ENCODE measurements at regions not wholly inside any gene's neighbourhood (a gene's known extent, or its start where the extent isn't known, plus 50 kb on each side); places are given as distances from the start of the nearest gene placed in this dataset.
"Not testable (repeated sequence)": the region's sequence is repeated elsewhere in the genome, so short reads cannot be mapped to it uniquely, and the experiment has no call there.

- H3K4me3 ChIP-seq, result no peak overlapping the region
- no peaks in the 10 kb centered on the region for H3K4me1 ChIP-seq
- no peak for TF ChIP-seq Cebpa-rat (IDR thresholded peaks at IDR 0.05)
- H3K27ac ChIP-seq, result no peak overlapping the region
- no peak overlapping the region for H3K4me2 ChIP-seq
- H3K9ac ChIP-seq, result no peak overlapping the region
- peaks cover 12 to 32% (median 19%) of the 10 kb centered on the region in 11 experiments for H3K9me3 ChIP-seq (replicated peaks in 1 of 11)
- H3K36me3 ChIP-seq, result no peaks in the 10 kb centered on the region
- H3K27me3 ChIP-seq, result no peaks in the 10 kb centered on the region
- H4K20me1 ChIP-seq, result no peaks in the 10 kb centered on the region
Measured at GRCh38 chr9:108430655-108431054, 425.1 kb downstream of the ACTL7B start.

GRCh38 chr9:108427751-108428150, 428.0 kb downstream of the ACTL7B start:
- no peak overlapping the region for H3K9ac ChIP-seq
- H3K36me3 ChIP-seq, result no peaks in the 10 kb centered on the region
- H3K4me3 ChIP-seq, result no peak overlapping the region
- H3K9me3 ChIP-seq (replicated peaks in 1 of 11), result peaks cover 12 to 32% (median 19%) of the 10 kb centered on the region in 11 experiments
- H3K27ac ChIP-seq, result no peak overlapping the region
- TF ChIP-seq Cebpa-rat (IDR thresholded peaks at IDR 0.05), result no peak
- no peak overlapping the region for H3K4me2 ChIP-seq
- no peaks in the 10 kb centered on the region for H4K20me1 ChIP-seq
- H3K4me1 ChIP-seq, result no peaks in the 10 kb centered on the region
- no peaks in the 10 kb centered on the region for H3K27me3 ChIP-seq

- H3K27me3 ChIP-seq, result not testable (repeated sequence)
Measured at GRCh38 chr9:108426421-108426940, 429.3 kb downstream of the ACTL7B start.

GRCh38 chr9:108423433-108423832, 432.4 kb downstream of the ACTL7B start:
- no peak for TF ChIP-seq Cebpa-rat (IDR thresholded peaks at IDR 0.05)
- H3K36me3 ChIP-seq, result no peaks in the 10 kb centered on the region

More at GRCh38 chr9:108426421-108426940, 429.3 kb downstream of the ACTL7B start:
- not testable (repeated sequence) for H4K20me1 ChIP-seq, H3K4me3 ChIP-seq, H3K4me1 ChIP-seq, H3K4me2 ChIP-seq, H3K27ac ChIP-seq, H3K36me3 ChIP-seq, H3K9ac ChIP-seq
- peaks cover 12 to 27% (median 15%) of the 10 kb centered on the region in 11 experiments for H3K9me3 ChIP-seq (replicated peaks in 1 of 11)

GRCh38 chr9:108419379-108419778, 436.4 kb downstream of the ACTL7B start:
- Histone ChIP-seq H3K27ac (no peak overlapping the region), H3K4me3 (no peak overlapping the region), H3K27me3 (no peaks in the 10 kb centered on the region), H4K20me1 (no peaks in the 10 kb centered on the region), H3K36me3 (no peaks in the 10 kb centered on the region), H3K4me1 (peaks cover 0 to 3% (median 0%) of the 10 kb centered on the region in 10 experiments; a peak in 1 of 20 replicates), H3K4me2 (no peak overlapping the region), H3K9ac (no peak overlapping the region), H3K9me3 (replicated peaks in 1 of 11) (peaks cover 0 to 11% (median 0%) of the 10 kb centered on the region in 11 experiments; a peak in 1 of 22 replicates)
- TF ChIP-seq Cebpa-rat (IDR thresholded peaks at IDR 0.05), result no peak

More at GRCh38 chr9:108423433-108423832, 432.4 kb downstream of the ACTL7B start:
- Histone ChIP-seq H3K9me3 (replicated peaks in 1 of 11) (peaks cover 0 to 11% (median 0%) of the 10 kb centered on the region in 11 experiments; a peak in 1 of 22 replicates), H3K4me3 (no peak overlapping the region), H3K27me3 (no peaks in the 10 kb centered on the region), H3K4me2 (no peak overlapping the region), H3K9ac (no peak overlapping the region), H3K4me1 (no peaks in the 10 kb centered on the region), H4K20me1 (no peaks in the 10 kb centered on the region), H3K27ac (no peak overlapping the region)

GRCh38 chr9:108417726-108418125, 438.1 kb downstream of the ACTL7B start:
- no peak for TF ChIP-seq Cebpa-rat (IDR thresholded peaks at IDR 0.05)
- Histone ChIP-seq H3K27me3 (no peaks in the 10 kb centered on the region), H3K36me3 (no peaks in the 10 kb centered on the region), H3K27ac (no peak overlapping the region), H3K4me1 (peaks cover 0 to 3% (median 0%) of the 10 kb centered on the region in 10 experiments; a peak in 1 of 20 replicates), H3K4me3 (no peak overlapping the region), H3K4me2 (no peak overlapping the region), H3K9ac (no peak overlapping the region), H4K20me1 (no peaks in the 10 kb centered on the region), H3K9me3 (replicated peaks in 1 of 11) (peaks cover 0 to 11% (median 0%) of the 10 kb centered on the region in 11 experiments; a peak in 1 of 22 replicates)

GRCh38 chr9:108417312-108417711, 438.5 kb downstream of the ACTL7B start:
- peaks cover 0 to 11% (median 0%) of the 10 kb centered on the region in 11 experiments; a peak in 1 of 22 replicates for H3K9me3 ChIP-seq (replicated peaks in 1 of 11)
- H3K27ac ChIP-seq, result no peak overlapping the region
- no peaks in the 10 kb centered on the region for H3K27me3 ChIP-seq
- TF ChIP-seq Cebpa-rat (IDR thresholded peaks at IDR 0.05), result no peak
- no peak overlapping the region for H3K4me3 ChIP-seq
- H3K36me3 ChIP-seq, result no peaks in the 10 kb centered on the region
- H3K9ac ChIP-seq, result no peak overlapping the region
- H3K4me1 ChIP-seq, result peaks cover 0 to 3% (median 0%) of the 10 kb centered on the region in 10 experiments; a peak in 1 of 20 replicates
- H3K4me2 ChIP-seq, result no peak overlapping the region
- no peaks in the 10 kb centered on the region for H4K20me1 ChIP-seq

- no peak for TF ChIP-seq Cebpa-rat (IDR thresholded peaks at IDR 0.05)
- H3K27me3 ChIP-seq, result no peaks in the 10 kb centered on the region
Measured at GRCh38 chr9:108416324-108416723, 439.5 kb downstream of the ACTL7B start.

GRCh38 chr9:108413809-108414208, 442.0 kb downstream of the ACTL7B start:
- Histone ChIP-seq H3K9ac (no peak overlapping the region), H3K4me3 (no peak overlapping the region), H4K20me1 (no peaks in the 10 kb centered on the region), H3K4me1 (peaks cover 0 to 3% (median 0%) of the 10 kb centered on the region in 10 experiments; a peak in 1 of 20 replicates), H3K4me2 (no peak overlapping the region), H3K9me3 (replicated peaks in 1 of 11) (no peaks in the 10 kb centered on the region), H3K36me3 (no peaks in the 10 kb centered on the region), H3K27me3 (no peaks in the 10 kb centered on the region), H3K27ac (no peak overlapping the region)
- TF ChIP-seq Cebpa-rat (IDR thresholded peaks at IDR 0.05), result no peak

More at GRCh38 chr9:108416324-108416723, 439.5 kb downstream of the ACTL7B start:
- H3K9ac ChIP-seq, result no peak overlapping the region
- H3K36me3 ChIP-seq, result no peaks in the 10 kb centered on the region
- peaks cover 0 to 3% (median 0%) of the 10 kb centered on the region in 10 experiments; a peak in 1 of 20 replicates for H3K4me1 ChIP-seq
- peaks cover 0 to 11% (median 0%) of the 10 kb centered on the region in 11 experiments; a peak in 1 of 22 replicates for H3K9me3 ChIP-seq (replicated peaks in 1 of 11)
- no peak overlapping the region for H3K4me2 ChIP-seq
- H3K27ac ChIP-seq, result no peak overlapping the region
- H3K4me3 ChIP-seq, result no peak overlapping the region
- H4K20me1 ChIP-seq, result no peaks in the 10 kb centered on the region

GRCh38 chr9:108412755-108413154, 443.0 kb downstream of the ACTL7B start:
- no peak for TF ChIP-seq Cebpa-rat (IDR thresholded peaks at IDR 0.05)
- Histone ChIP-seq H3K9ac (no peak overlapping the region), H3K36me3 (no peaks in the 10 kb centered on the region), H3K9me3 (replicated peaks in 1 of 11) (no peaks in the 10 kb centered on the region), H3K4me2 (no peak overlapping the region), H3K27ac (no peak overlapping the region), H3K4me1 (peaks cover 0 to 3% (median 0%) of the 10 kb centered on the region in 10 experiments; a peak in 1 of 20 replicates), H4K20me1 (no peaks in the 10 kb centered on the region), H3K4me3 (no peak overlapping the region), H3K27me3 (no peaks in the 10 kb centered on the region)

Data from BLaER1 treated with 17β-estradiol and CSF1 and Interleukin-3, amounts not matched to agents 10 nM and 100 nM (cell line).